Astrocyte (in vitro differentiated cells and primary cell): ENCODE measurements at regions not wholly inside any gene's neighbourhood (a gene's known extent, or its start where the extent isn't known, plus 50 kb on each side); places are given as distances from the start of the nearest gene placed in this dataset.
A peak's percentile ranks its signal among the peaks of the same experiment; 100 is the strongest.

Experiments used
- DNase-seq: peaks from one replicate; pipeline ENCODE4 v3.0.0-alpha.2; 2010; ENCODE audit warnings: low read depth
- FAIRE-seq: peaks from 2 replicates; lab custom pipeline; 2011; peaks lifted over from hg19 to GRCh38; lab: Jason Lieb, UNC
- H2AFZ ChIP-seq: 2 replicates; pipeline ENCODE4 v1.6.0; 2012; ENCODE audit warnings: low read depth, low read length, inconsistent platforms
- H3K27ac ChIP-seq: 2 replicates; pipeline ENCODE4 v1.5.1; 2011; ENCODE audit warnings: low read depth, low read length, inconsistent platforms
- H3K27me3 ChIP-seq: 2 replicates; pipeline ENCODE4 v1.6.0; 2011; ENCODE audit warnings: low read length, inconsistent platforms; ENCODE audit not compliant: insufficient read depth
- H3K36me3 ChIP-seq: 2 replicates; pipeline ENCODE4 v1.5.1; 2011; ENCODE audit warnings: low read length, inconsistent platforms; ENCODE audit not compliant: insufficient read depth
- H3K4me1 ChIP-seq: 2 replicates; pipeline ENCODE4 v1.5.1; 2011; ENCODE audit warnings: low read length, inconsistent platforms; ENCODE audit not compliant: insufficient read depth
- H3K4me2 ChIP-seq: 2 replicates; pipeline ENCODE4 v1.6.0; 2012; ENCODE audit warnings: low read length, inconsistent platforms
- H3K4me3 ChIP-seq: 2 replicates; pipeline ENCODE4 v1.5.1; 2011; ENCODE audit warnings: low read depth, mild to moderate bottlenecking, low read length, inconsistent platforms; ENCODE audit not compliant: insufficient read depth
- H3K79me2 ChIP-seq: 2 replicates; pipeline ENCODE4 v1.6.0; 2012; ENCODE audit warnings: mild to moderate bottlenecking, low read length, inconsistent platforms; ENCODE audit not compliant: insufficient read depth
- H3K9ac ChIP-seq: 2 replicates; pipeline ENCODE4 v1.6.0; 2012; ENCODE audit warnings: mild to moderate bottlenecking, low read length, inconsistent platforms
- H3K9me3 ChIP-seq: 2 replicates; pipeline ENCODE4 v1.5.1; 2012; ENCODE audit warnings: low read depth, mild to moderate bottlenecking, low read length, inconsistent platforms; ENCODE audit not compliant: insufficient read depth
- H4K20me1 ChIP-seq: 2 replicates; pipeline ENCODE4 v1.6.0; 2012; ENCODE audit warnings: low read length, inconsistent platforms; ENCODE audit not compliant: insufficient read depth
- H3K27ac Mint-ChIP-seq: one replicate; pipeline ENCODE4 v1.8.0; 2021; ENCODE audit warnings: mild to moderate bottlenecking, mixed read lengths; ENCODE audit not compliant: unreplicated experiment
- H3K27me3 Mint-ChIP-seq: one replicate; pipeline ENCODE4 v1.8.0; 2021; ENCODE audit warnings: low read depth, mixed read lengths; ENCODE audit not compliant: unreplicated experiment
- H3K36me3 Mint-ChIP-seq: one replicate; pipeline ENCODE4 v1.8.0; 2021; ENCODE audit warnings: low read depth, mixed read lengths; ENCODE audit not compliant: unreplicated experiment
- H3K4me1 Mint-ChIP-seq: one replicate; pipeline ENCODE4 v1.8.0; 2021; ENCODE audit warnings: low read depth, mixed read lengths; ENCODE audit not compliant: unreplicated experiment
- H3K4me3 Mint-ChIP-seq: one replicate; pipeline ENCODE4 v1.8.0; 2021; ENCODE audit warnings: mild to moderate bottlenecking, moderate library complexity, mixed read lengths; ENCODE audit not compliant: unreplicated experiment
- H3K9me3 Mint-ChIP-seq: one replicate; pipeline ENCODE4 v1.8.0; 2021; ENCODE audit warnings: mild to moderate bottlenecking, mixed read lengths; ENCODE audit not compliant: unreplicated experiment
- CTCF ChIP-seq: IDR thresholded peaks from 2 replicates; pipeline ENCODE4 v1.5.1; 2011; ENCODE audit warnings: low read depth, mild to moderate bottlenecking, inconsistent platforms, low read length, moderate library complexity; ENCODE audit not compliant: insufficient read depth
- EZH2 ChIP-seq: IDR thresholded peaks from 2 replicates; pipeline ENCODE4 v1.6.1; 2012; ENCODE audit warnings: mild to moderate bottlenecking, low read length, inconsistent platforms; ENCODE audit not compliant: insufficient read depth

DNA sequence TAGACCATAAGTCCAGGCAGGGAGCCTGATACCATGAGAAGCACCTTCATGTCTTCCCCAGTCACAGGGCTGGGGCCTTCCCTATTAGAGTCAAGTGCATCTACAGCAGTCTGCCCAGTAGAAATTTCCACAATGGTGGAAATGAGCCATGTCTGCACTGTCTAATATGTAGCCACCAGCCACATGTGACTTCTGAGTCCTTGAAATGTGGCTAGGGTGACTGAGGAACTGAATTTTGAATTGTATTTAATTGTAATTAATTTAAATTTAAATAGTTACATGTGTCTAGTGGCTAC lies 300.2 kb downstream of the CLIC5 start:
- no peak overlapping the region for H3K27ac Mint-ChIP-seq
- H3K27me3 Mint-ChIP-seq, result no peaks in the 10 kb centered on the region
- Histone ChIP-seq H3K79me2 (no peaks in the 10 kb centered on the region), H3K9ac (no peak overlapping the region), H3K4me1 (peaks cover 25% of the 10 kb centered on the region), H3K36me3 (no peaks in the 10 kb centered on the region), H3K9me3 (no peaks in the 10 kb centered on the region), H3K27me3 (no peaks in the 10 kb centered on the region), H2AFZ (no peak overlapping the region), H3K4me2 (no peak overlapping the region), H4K20me1 (no peaks in the 10 kb centered on the region), H3K4me3 (no peak overlapping the region), H3K27ac (no peak overlapping the region)
- peaks cover 45% of the 10 kb centered on the region for H3K4me1 Mint-ChIP-seq
- no peaks in the 10 kb centered on the region for H3K36me3 Mint-ChIP-seq
- no peak overlapping the region for H3K4me3 Mint-ChIP-seq
- DNase-seq, result no peak
- TF ChIP-seq EZH2, result no peak
- no peak for TF ChIP-seq CTCF
- no peaks in the 10 kb centered on the region for H3K9me3 Mint-ChIP-seq
- no peak for FAIRE-seq

DNA sequence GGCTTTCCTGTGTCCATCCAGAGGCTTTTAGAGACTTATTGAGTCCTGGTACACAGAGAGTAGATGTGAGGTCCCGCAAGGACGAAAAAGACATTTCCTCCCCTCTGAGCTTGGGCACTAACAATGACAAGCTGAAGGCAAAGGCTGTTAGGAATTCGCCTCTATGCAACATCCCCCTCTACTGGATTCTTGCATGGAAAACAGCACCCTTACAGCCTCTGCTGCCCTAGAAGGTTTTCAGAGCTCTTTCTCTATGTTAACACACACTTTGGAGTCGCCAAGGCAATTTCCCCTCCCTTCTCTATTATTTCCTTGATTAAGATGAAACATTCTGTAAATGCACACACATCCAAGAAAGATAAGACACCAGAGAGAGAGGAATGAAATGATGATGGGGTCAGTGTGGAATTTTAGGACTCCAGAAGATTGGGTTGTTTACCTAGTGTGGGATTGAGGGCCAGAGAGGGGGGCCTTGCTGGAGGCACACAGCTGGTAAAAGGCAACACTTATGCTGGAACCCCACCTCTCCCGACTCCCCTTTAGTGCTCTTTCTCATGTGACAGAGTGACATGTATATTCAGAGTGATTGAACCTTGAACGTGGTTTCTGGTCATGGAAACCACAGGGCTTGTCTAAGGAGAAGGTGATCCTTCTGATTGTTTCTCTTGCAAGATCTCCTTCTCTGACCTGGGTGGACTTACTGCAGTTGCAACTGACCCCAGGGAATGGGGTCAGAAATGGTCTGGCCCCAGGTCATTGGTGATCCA lies 300.7 kb downstream of the CLIC5 start:
- H3K4me1 ChIP-seq, result peaks cover 30% of the 10 kb centered on the region
- no peaks in the 10 kb centered on the region for H3K36me3 Mint-ChIP-seq
- H2AFZ ChIP-seq, result peak overlapping the region; percentile 49
- no peaks in the 10 kb centered on the region for H3K27me3 ChIP-seq
- peaks cover 48% of the 10 kb centered on the region for H3K4me1 Mint-ChIP-seq
- H3K9me3 Mint-ChIP-seq, result no peaks in the 10 kb centered on the region
- no peak overlapping the region for H3K4me3 ChIP-seq
- peak; percentile 90 for FAIRE-seq
- peak; percentile 81 for DNase-seq
- H3K36me3 ChIP-seq, result no peaks in the 10 kb centered on the region
- no peaks in the 10 kb centered on the region for H4K20me1 ChIP-seq
- H3K4me2 ChIP-seq, result peak overlapping the region; percentile 60
- H3K9ac ChIP-seq, result peak overlapping the region; percentile 58
- H3K27me3 Mint-ChIP-seq, result peaks cover 2% of the 10 kb centered on the region
- TF ChIP-seq CTCF, result peak; percentile 96
- TF ChIP-seq EZH2, result no peak
- no peaks in the 10 kb centered on the region for H3K9me3 ChIP-seq
- H3K4me3 Mint-ChIP-seq, result peak overlapping the region; percentile 20
- peak overlapping the region; percentile 43 for H3K27ac ChIP-seq
- H3K79me2 ChIP-seq, result no peaks in the 10 kb centered on the region
- H3K27ac Mint-ChIP-seq, result peak overlapping the region; percentile 77
